ENCODE measurements at regions not wholly inside any gene's neighbourhood (a gene's known extent, or its start where the extent isn't known, plus 50 kb on each side); places are given as distances from the start of the nearest gene placed in this dataset.
"Not testable (repeated sequence)": the region's sequence is repeated elsewhere in the genome, so short reads cannot be mapped to it uniquely, and the experiment has no call there.

DNA sequence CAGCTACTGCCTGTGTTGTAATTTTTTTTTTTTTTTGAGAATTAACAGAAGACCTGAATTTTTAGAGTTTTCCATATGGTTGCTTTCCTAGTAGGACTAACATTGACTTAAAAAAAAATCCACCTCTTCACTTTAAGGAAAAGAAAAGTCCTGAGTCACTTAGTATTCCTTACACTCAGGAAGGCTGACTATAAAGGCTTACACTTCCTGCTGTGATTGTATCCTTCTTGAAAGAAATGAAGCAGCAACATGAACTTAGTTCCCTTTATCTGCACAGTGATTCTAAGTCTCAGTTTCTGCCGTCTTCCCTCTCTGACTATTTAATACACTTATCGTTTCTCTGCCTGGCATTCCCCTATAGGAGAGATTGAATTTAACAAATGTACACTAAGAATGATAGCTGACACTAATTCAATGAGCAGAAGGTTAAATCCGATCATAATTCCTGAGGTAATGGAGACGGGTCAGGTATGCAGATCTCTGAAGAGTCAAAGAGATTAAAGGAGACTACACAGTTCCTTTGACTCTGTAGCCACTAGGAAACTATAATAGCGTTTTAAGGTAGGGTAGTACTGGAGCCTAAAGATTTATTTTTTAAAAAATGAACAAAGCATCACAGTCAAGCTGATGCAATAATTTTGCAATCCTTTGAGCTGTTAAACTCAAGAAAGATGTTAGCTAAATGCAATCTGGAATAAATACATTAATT is 185.1 kb upstream of the ELAVL2 start:
- H3K36me3 Mint-ChIP-seq (ENCODE audit: low read depth): no peaks in the 10 kb centered on the region
- peaks cover 15% of the 10 kb centered on the region for H3K4me1 Mint-ChIP-seq
- no peaks in the 10 kb centered on the region for H3K27me3 Mint-ChIP-seq (ENCODE audit: low read depth, poor library complexity)
- no peak for TF ChIP-seq CTCF (IDR thresholded peaks at IDR 0.05)
- H3K9me3 Mint-ChIP-seq: peaks cover 3% of the 10 kb centered on the region
- no peak overlapping the region for H3K27ac Mint-ChIP-seq
- no peak overlapping the region for H3K4me3 Mint-ChIP-seq
- DNase-seq: no peak

- DNase-seq: no peak
- Mint-ChIP-seq H3K36me3 (ENCODE audit: low read depth) (no peaks in the 10 kb centered on the region), H3K27ac (no peak overlapping the region), H3K9me3 (no peaks in the 10 kb centered on the region), H3K4me3 (no peak overlapping the region), H3K27me3 (ENCODE audit: low read depth, poor library complexity) (no peaks in the 10 kb centered on the region), H3K4me1 (peaks cover 15% of the 10 kb centered on the region)
- no peak for TF ChIP-seq CTCF (IDR thresholded peaks at IDR 0.05)
Measured at GRCh38 chr9:24009322-24009721, 183.3 kb upstream of the ELAVL2 start.

- Mint-ChIP-seq H3K4me3 (no peak overlapping the region), H3K36me3 (ENCODE audit: low read depth) (no peaks in the 10 kb centered on the region), H3K9me3 (no peaks in the 10 kb centered on the region), H3K27ac (peak overlapping the region; percentile 34), H3K4me1 (peaks cover 15% of the 10 kb centered on the region), H3K27me3 (ENCODE audit: low read depth, poor library complexity) (no peaks in the 10 kb centered on the region)
- no peak for TF ChIP-seq CTCF (IDR thresholded peaks at IDR 0.05)
- no peak for DNase-seq
Measured at GRCh38 chr9:24007185-24007584, 181.1 kb upstream of the ELAVL2 start.

DNA sequence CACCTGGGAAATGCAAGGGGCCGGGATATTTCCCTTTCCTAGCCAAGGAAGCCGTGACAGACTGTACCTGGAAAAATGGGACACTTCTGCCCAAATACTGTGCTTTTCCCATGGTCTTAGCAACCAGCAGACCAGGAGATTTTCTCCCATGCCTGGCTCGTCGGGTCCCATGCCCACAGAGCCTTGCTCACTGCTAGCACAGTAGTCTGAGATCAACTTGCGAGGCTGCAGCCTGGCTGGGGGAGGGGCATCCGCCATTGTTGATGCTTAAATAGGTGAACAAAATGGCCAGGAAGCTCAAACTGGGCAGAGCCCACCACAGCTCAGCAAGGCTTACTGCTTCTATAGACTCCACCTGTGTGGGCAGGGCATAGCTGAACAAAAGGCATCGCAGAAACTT is 165.8 kb upstream of the ELAVL2 start:
- H3K9me3 Mint-ChIP-seq: peaks cover 13% of the 10 kb centered on the region
- DNase-seq; H3K4me1 Mint-ChIP-seq; H3K27ac Mint-ChIP-seq; H3K36me3 Mint-ChIP-seq (ENCODE audit: low read depth); H3K27me3 Mint-ChIP-seq (ENCODE audit: low read depth, poor library complexity); H3K4me3 Mint-ChIP-seq: not testable (repeated sequence)

GRCh38 chr9:23979491-23979890 is 153.5 kb upstream of the ELAVL2 start:
- Mint-ChIP-seq H3K9me3 (peaks cover 3% of the 10 kb centered on the region), H3K4me3 (no peak overlapping the region), H3K27me3 (ENCODE audit: low read depth, poor library complexity) (no peaks in the 10 kb centered on the region), H3K4me1 (no peaks in the 10 kb centered on the region), H3K27ac (no peak overlapping the region), H3K36me3 (ENCODE audit: low read depth) (no peaks in the 10 kb centered on the region)
- DNase-seq: no peak
- TF ChIP-seq CTCF (IDR thresholded peaks at IDR 0.05): no peak

- DNase-seq: no peak
- no peaks in the 10 kb centered on the region for H3K4me1 Mint-ChIP-seq
- no peaks in the 10 kb centered on the region for H3K36me3 Mint-ChIP-seq (ENCODE audit: low read depth)
- H3K4me3 Mint-ChIP-seq: no peak overlapping the region
- H3K27me3 Mint-ChIP-seq (ENCODE audit: low read depth, poor library complexity): no peaks in the 10 kb centered on the region
- peaks cover 44% of the 10 kb centered on the region for H3K9me3 Mint-ChIP-seq
- TF ChIP-seq CTCF (IDR thresholded peaks at IDR 0.05): no peak
- H3K27ac Mint-ChIP-seq: no peak overlapping the region
Measured at GRCh38 chr9:23962101-23962500, 136.1 kb upstream of the ELAVL2 start.
